Adipocyte (in vitro differentiated cells): ENCODE measurements at regions not wholly inside any gene's neighbourhood (a gene's known extent, or its start where the extent isn't known, plus 50 kb on each side); places are given as distances from the start of the nearest gene placed in this dataset.

ENCODE experiments used
- DNase-seq: peaks from one replicate; pipeline ENCODE4 v3.0.0-alpha.2; 2015; ENCODE audit warnings: low read depth
- H3K27me3 ChIP-seq: replicated peaks from 2 replicates; pipeline ENCODE4 v1.7.0; 2013; ENCODE audit warnings: mild to moderate bottlenecking, low read length, moderate library complexity; ENCODE audit not compliant: control insufficient read depth, insufficient read depth
- H3K36me3 ChIP-seq: 2 replicates; pipeline ENCODE4 v1.7.0; 2013; ENCODE audit warnings: low read length, mild to moderate bottlenecking, moderate library complexity; ENCODE audit not compliant: control insufficient read depth, insufficient read depth, severe bottlenecking
- H3K4me1 ChIP-seq: 2 replicates; pipeline ENCODE4 v1.7.0; 2013; ENCODE audit warnings: mild to moderate bottlenecking, low read length, moderate library complexity; ENCODE audit not compliant: control insufficient read depth, insufficient read depth
- H3K4me3 ChIP-seq: 2 replicates; pipeline ENCODE4 v1.7.0; 2013; ENCODE audit warnings: mild to moderate bottlenecking, low read length, moderate library complexity
- H3K9ac ChIP-seq: 2 replicates; pipeline ENCODE4 v1.7.0; 2013; ENCODE audit warnings: mild to moderate bottlenecking, low read length, moderate library complexity
- H3K9me3 ChIP-seq: 2 replicates; pipeline ENCODE4 v1.7.0; 2013; ENCODE audit warnings: mild to moderate bottlenecking, low read length, moderate library complexity; ENCODE audit not compliant: control insufficient read depth

GRCh38 chr6:40288919-40289318 is 298.2 kb downstream of the LRFN2 start:
- Histone ChIP-seq H3K27me3 (peaks cover 56% of the 10 kb centered on the region), H3K4me1 (no peaks in the 10 kb centered on the region), H3K4me3 (no peak overlapping the region), H3K9ac (no peak overlapping the region), H3K9me3 (peaks cover 5% of the 10 kb centered on the region), H3K36me3 (no peaks in the 10 kb centered on the region)
- DNase-seq: no peak

GRCh38 chr6:40287296-40287850 is 299.8 kb downstream of the LRFN2 start:
- peaks cover 5% of the 10 kb centered on the region for H3K9me3 ChIP-seq
- no peak overlapping the region for H3K9ac ChIP-seq
- H3K4me1 ChIP-seq: no peaks in the 10 kb centered on the region
- H3K27me3 ChIP-seq: peaks cover 55% of the 10 kb centered on the region
- H3K36me3 ChIP-seq: no peaks in the 10 kb centered on the region
- DNase-seq: no peak
- no peak overlapping the region for H3K4me3 ChIP-seq

DNA sequence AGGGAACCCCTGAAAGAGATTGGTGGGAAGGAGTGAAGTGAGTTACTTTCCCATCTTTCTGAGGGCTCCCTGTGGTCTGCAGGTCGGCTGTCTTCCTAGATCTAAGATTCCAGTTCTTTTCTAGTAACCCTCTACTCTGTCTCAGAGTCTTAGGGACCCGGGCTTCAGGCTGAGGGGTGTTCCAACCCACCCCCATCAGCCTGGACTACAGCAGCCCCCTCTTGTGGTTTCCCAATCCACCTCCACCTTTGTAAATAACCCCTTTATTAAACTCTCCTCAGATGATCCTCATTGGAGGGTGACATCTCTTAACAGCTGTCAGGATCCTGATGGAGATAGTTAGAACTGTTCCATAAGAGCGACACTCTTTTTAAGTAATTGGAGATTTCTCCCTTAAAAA is 300.4 kb downstream of the LRFN2 start:
- H3K36me3 ChIP-seq: no peaks in the 10 kb centered on the region
- no peaks in the 10 kb centered on the region for H3K4me1 ChIP-seq
- H3K9me3 ChIP-seq: peaks cover 5% of the 10 kb centered on the region
- no peak overlapping the region for H3K4me3 ChIP-seq
- DNase-seq: no peak
- peaks cover 53% of the 10 kb centered on the region for H3K27me3 ChIP-seq
- H3K9ac ChIP-seq: no peak overlapping the region

GRCh38 chr6:40285996-40286395 is 301.2 kb downstream of the LRFN2 start:
- H3K9me3 ChIP-seq: peaks cover 5% of the 10 kb centered on the region
- no peak for DNase-seq
- no peaks in the 10 kb centered on the region for H3K36me3 ChIP-seq
- no peak overlapping the region for H3K4me3 ChIP-seq
- no peaks in the 10 kb centered on the region for H3K4me1 ChIP-seq
- H3K9ac ChIP-seq: no peak overlapping the region
- H3K27me3 ChIP-seq: peaks cover 50% of the 10 kb centered on the region

GRCh38 chr6:40285535-40285934 is 301.6 kb downstream of the LRFN2 start:
- Histone ChIP-seq H3K9me3 (peaks cover 5% of the 10 kb centered on the region), H3K9ac (no peak overlapping the region), H3K4me1 (no peaks in the 10 kb centered on the region), H3K36me3 (no peaks in the 10 kb centered on the region), H3K4me3 (no peak overlapping the region), H3K27me3 (peaks cover 46% of the 10 kb centered on the region)
- DNase-seq: no peak

- H3K4me1 ChIP-seq: no peaks in the 10 kb centered on the region
- no peak overlapping the region for H3K9ac ChIP-seq
- no peak for DNase-seq
- no peak overlapping the region for H3K4me3 ChIP-seq
- peaks cover 43% of the 10 kb centered on the region for H3K27me3 ChIP-seq
- no peaks in the 10 kb centered on the region for H3K36me3 ChIP-seq
- peaks cover 5% of the 10 kb centered on the region for H3K9me3 ChIP-seq
These were observed 304.2 kb downstream of the LRFN2 start for GRCh38 chr6:40282986-40283385.

- DNase-seq: no peak
These were observed 305.8 kb downstream of the LRFN2 start for GRCh38 chr6:40281402-40281801.

DNA sequence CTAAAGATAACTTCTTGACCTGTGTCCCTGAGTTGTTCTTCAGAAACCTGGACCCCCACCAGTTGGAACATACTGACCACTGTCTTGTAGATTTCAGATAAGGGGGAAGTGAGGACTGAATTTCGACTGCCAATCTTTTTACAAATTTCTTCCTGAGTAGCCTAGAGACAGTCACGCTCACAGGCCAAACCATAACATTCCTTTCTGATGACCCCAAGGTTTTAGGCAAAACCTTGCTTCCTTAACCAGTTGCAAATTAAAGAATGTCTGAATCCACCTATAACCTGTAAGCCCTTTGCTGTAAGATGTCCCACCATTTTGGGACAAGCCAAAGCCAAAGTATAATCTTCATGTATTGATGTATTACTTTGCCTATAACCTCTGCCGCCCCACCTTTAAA is 306.9 kb downstream of the LRFN2 start:
- Histone ChIP-seq H3K9ac (no peak overlapping the region), H3K36me3 (no peaks in the 10 kb centered on the region), H3K9me3 (peaks cover 5% of the 10 kb centered on the region), H3K4me1 (no peaks in the 10 kb centered on the region), H3K27me3 (peaks cover 23% of the 10 kb centered on the region), H3K4me3 (no peak overlapping the region)
- DNase-seq: no peak

More at GRCh38 chr6:40281402-40281801, 305.8 kb downstream of the LRFN2 start:
- no peaks in the 10 kb centered on the region for H3K4me1 ChIP-seq
- H3K4me3 ChIP-seq: no peak overlapping the region
- H3K9ac ChIP-seq: no peak overlapping the region
- no peaks in the 10 kb centered on the region for H3K36me3 ChIP-seq
- H3K9me3 ChIP-seq: peaks cover 5% of the 10 kb centered on the region
- H3K27me3 ChIP-seq: peaks cover 35% of the 10 kb centered on the region

DNA sequence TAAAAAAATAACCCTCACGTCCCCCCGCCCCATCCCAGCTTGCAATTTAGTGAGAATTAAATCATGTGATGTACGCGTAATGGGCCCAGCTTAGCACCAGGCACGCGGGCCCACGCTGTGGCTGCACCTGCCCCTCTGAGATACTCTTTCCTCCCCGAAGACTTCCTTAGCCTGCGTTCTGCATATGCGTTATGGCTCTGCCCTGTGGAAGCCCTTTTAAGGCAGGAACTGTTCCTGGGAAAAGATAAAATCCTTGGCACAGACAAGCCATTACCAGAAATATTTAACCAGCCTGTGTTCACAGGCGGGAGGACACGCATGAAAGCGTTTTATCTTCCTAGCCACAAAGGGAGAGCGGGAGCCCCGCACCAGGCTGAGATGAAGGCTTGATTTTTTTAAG is 311.0 kb downstream of the LRFN2 start:
- no peaks in the 10 kb centered on the region for H3K9me3 ChIP-seq
- no peak overlapping the region for H3K4me3 ChIP-seq
- H3K27me3 ChIP-seq: peaks cover 14% of the 10 kb centered on the region
- no peak for DNase-seq
- H3K36me3 ChIP-seq: no peaks in the 10 kb centered on the region
- no peaks in the 10 kb centered on the region for H3K4me1 ChIP-seq
- H3K9ac ChIP-seq: no peak overlapping the region

GRCh38 chr6:40274058-40274457 is 313.1 kb downstream of the LRFN2 start:
- no peaks in the 10 kb centered on the region for H3K36me3 ChIP-seq

GRCh38 chr6:40268614-40269013 is 318.6 kb downstream of the LRFN2 start:
- Histone ChIP-seq H3K36me3 (no peaks in the 10 kb centered on the region), H3K27me3 (peaks cover 15% of the 10 kb centered on the region), H3K4me3 (no peak overlapping the region), H3K9me3 (no peaks in the 10 kb centered on the region), H3K4me1 (no peaks in the 10 kb centered on the region), H3K9ac (no peak overlapping the region)
- no peak for DNase-seq

More at GRCh38 chr6:40274058-40274457, 313.1 kb downstream of the LRFN2 start:
- H3K27me3 ChIP-seq: peaks cover 14% of the 10 kb centered on the region
- no peak overlapping the region for H3K4me3 ChIP-seq
- H3K4me1 ChIP-seq: no peaks in the 10 kb centered on the region
- H3K9me3 ChIP-seq: no peaks in the 10 kb centered on the region
- no peak overlapping the region for H3K9ac ChIP-seq
- peak; percentile 2 for DNase-seq

DNA sequence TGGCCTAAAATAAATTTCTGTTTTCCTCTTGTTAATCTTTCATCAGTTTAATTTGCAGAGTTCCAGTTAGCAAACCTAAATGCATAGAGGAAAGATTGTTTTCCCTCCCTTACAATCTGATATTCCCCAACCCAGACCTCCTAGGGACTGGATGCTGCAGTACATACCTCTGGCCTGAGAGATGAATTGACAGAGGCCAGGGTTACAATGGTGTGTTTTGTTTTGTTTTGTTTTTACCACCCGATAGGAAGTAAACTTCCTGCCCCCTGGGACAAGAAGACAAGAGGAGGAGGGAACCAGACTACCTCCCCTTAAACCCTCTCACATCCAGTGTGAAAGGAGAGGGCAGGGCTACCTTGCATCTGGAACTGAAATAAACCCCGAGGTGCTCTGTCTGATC is 319.0 kb downstream of the LRFN2 start:
- Histone ChIP-seq H3K27me3 (peaks cover 14% of the 10 kb centered on the region), H3K36me3 (no peaks in the 10 kb centered on the region), H3K9ac (no peak overlapping the region), H3K9me3 (no peaks in the 10 kb centered on the region), H3K4me3 (no peak overlapping the region), H3K4me1 (no peaks in the 10 kb centered on the region)
- no peak for DNase-seq
